ENCODE measurements at regions not wholly inside any gene's neighbourhood (a gene's known extent, or its start where the extent isn't known, plus 50 kb on each side); places are given as distances from the start of the nearest gene placed in this dataset.

- TF ChIP-seq EZH2 (IDR thresholded peaks at IDR 0.05; ENCODE audit: low read depth) (no peak), CTCF (conservative IDR thresholded peaks at IDR 0.05) (no peak)
- DNase-seq = no peak
- Histone ChIP-seq H4K20me1 (ENCODE audit: insufficient read depth) (no peaks in the 10 kb centered on the region; the same call in 1 of the 2 replicates), H3K36me3 (ENCODE audit: low read depth) (no peaks in the 10 kb centered on the region), H3K9me2 (ENCODE audit: insufficient read depth) (no peaks in the 10 kb centered on the region), H3K4me1 (replicated peaks; ENCODE audit: insufficient read depth) (no peaks in the 10 kb centered on the region), H3F3A (ENCODE audit: insufficient read depth, low read depth) (no peaks in the 10 kb centered on the region), H3K9me3 (ENCODE audit: insufficient read depth, low read depth) (no peaks in the 10 kb centered on the region), H3K27ac (no peak overlapping the region), H3K79me2 (ENCODE audit: low read depth) (no peaks in the 10 kb centered on the region), H3K4me3 (no peak overlapping the region), H3K4me2 (no peak overlapping the region), H3K27me3 (ENCODE audit: insufficient read depth, low read depth) (no peaks in the 10 kb centered on the region), H2AFZ (no peak overlapping the region)
- ChIA-PET CTCF (no interaction called here), POLR2A (ENCODE audit: unreplicated experiment) (no interaction called here)
- intact Hi-C loops (cut with micrococcal nuclease; ENCODE audit: unreplicated experiment) = no loop called here
- BruUV-seq (replicated peaks) = no TSS peak
Measured at GRCh38 chr17:53538129-53538617, 284.6 kb upstream of the KIF2B start.

GRCh38 chr17:53527473-53527872, 295.3 kb upstream of the KIF2B start:
- intact Hi-C loops (cut with micrococcal nuclease; ENCODE audit: unreplicated experiment) = no loop called here
- no TSS peak for BruUV-seq (replicated peaks)
- H3K4me1 ChIP-seq (replicated peaks; ENCODE audit: insufficient read depth) = no peaks in the 10 kb centered on the region
- no peaks in the 10 kb centered on the region for H3K27me3 ChIP-seq (ENCODE audit: insufficient read depth, low read depth)
- H3K9me2 ChIP-seq (ENCODE audit: insufficient read depth) = no peaks in the 10 kb centered on the region
- H3K79me2 ChIP-seq (ENCODE audit: low read depth) = no peaks in the 10 kb centered on the region
- no peak overlapping the region for H3K4me2 ChIP-seq
- no peak overlapping the region for H2AFZ ChIP-seq
- H3K27ac ChIP-seq = no peak overlapping the region
- H3F3A ChIP-seq (ENCODE audit: insufficient read depth, low read depth) = no peaks in the 10 kb centered on the region
- no peak overlapping the region for H3K4me3 ChIP-seq
- ChIA-PET POLR2A (ENCODE audit: unreplicated experiment) (no interaction called here), CTCF (no interaction called here)
- DNase-seq = no peak
- no peaks in the 10 kb centered on the region for H4K20me1 ChIP-seq (ENCODE audit: insufficient read depth)
- no peaks in the 10 kb centered on the region for H3K9me3 ChIP-seq (ENCODE audit: insufficient read depth, low read depth)
- TF ChIP-seq CTCF (conservative IDR thresholded peaks at IDR 0.05) = no peak
- TF ChIP-seq EZH2 (IDR thresholded peaks at IDR 0.05; ENCODE audit: low read depth) = no peak
- H3K36me3 ChIP-seq (ENCODE audit: low read depth) = no peaks in the 10 kb centered on the region

- CTCF ChIA-PET = no interaction called here
- intact Hi-C loops (cut with micrococcal nuclease; ENCODE audit: unreplicated experiment) = no loop called here
- H3K4me2 ChIP-seq = no peak overlapping the region
- H3K4me1 ChIP-seq (replicated peaks; ENCODE audit: insufficient read depth) = no peaks in the 10 kb centered on the region
- H3K27ac ChIP-seq = no peak overlapping the region
- H3K79me2 ChIP-seq (ENCODE audit: low read depth) = no peaks in the 10 kb centered on the region
- no peak overlapping the region for H2AFZ ChIP-seq
- H3K36me3 ChIP-seq (ENCODE audit: low read depth) = no peaks in the 10 kb centered on the region
- H3K4me3 ChIP-seq = no peak overlapping the region
- H3K9me2 ChIP-seq (ENCODE audit: insufficient read depth) = no peaks in the 10 kb centered on the region
- no peaks in the 10 kb centered on the region for H4K20me1 ChIP-seq (ENCODE audit: insufficient read depth)
- DNase-seq = no peak
- H3F3A ChIP-seq (ENCODE audit: insufficient read depth, low read depth) = no peaks in the 10 kb centered on the region
- BruUV-seq (replicated peaks) = no TSS peak
- POLR2A ChIA-PET (ENCODE audit: unreplicated experiment) = no interaction called here
- no peaks in the 10 kb centered on the region for H3K27me3 ChIP-seq (ENCODE audit: insufficient read depth, low read depth)
- no peaks in the 10 kb centered on the region for H3K9me3 ChIP-seq (ENCODE audit: insufficient read depth, low read depth)
- TF ChIP-seq EZH2 (IDR thresholded peaks at IDR 0.05; ENCODE audit: low read depth) (no peak), CTCF (conservative IDR thresholded peaks at IDR 0.05) (no peak)
Measured at GRCh38 chr17:53525590-53525989, 297.1 kb upstream of the KIF2B start.
